HG03045 (cell line): ENCODE measurements at regions not wholly inside any gene's neighbourhood (a gene's known extent, or its start where the extent isn't known, plus 50 kb on each side); places are given as distances from the start of the nearest gene placed in this dataset.
A peak's percentile ranks its signal among the peaks of the same experiment; 100 is the strongest.

Experiments
- ATAC-seq: cut with Tn5 transposase; IDR thresholded peaks from one replicate; pipeline ENCODE4 v1.9.1; 2021; ENCODE audit warnings: mild to moderate bottlenecking, moderate library complexity; ENCODE audit not compliant: unreplicated experiment

DNA sequence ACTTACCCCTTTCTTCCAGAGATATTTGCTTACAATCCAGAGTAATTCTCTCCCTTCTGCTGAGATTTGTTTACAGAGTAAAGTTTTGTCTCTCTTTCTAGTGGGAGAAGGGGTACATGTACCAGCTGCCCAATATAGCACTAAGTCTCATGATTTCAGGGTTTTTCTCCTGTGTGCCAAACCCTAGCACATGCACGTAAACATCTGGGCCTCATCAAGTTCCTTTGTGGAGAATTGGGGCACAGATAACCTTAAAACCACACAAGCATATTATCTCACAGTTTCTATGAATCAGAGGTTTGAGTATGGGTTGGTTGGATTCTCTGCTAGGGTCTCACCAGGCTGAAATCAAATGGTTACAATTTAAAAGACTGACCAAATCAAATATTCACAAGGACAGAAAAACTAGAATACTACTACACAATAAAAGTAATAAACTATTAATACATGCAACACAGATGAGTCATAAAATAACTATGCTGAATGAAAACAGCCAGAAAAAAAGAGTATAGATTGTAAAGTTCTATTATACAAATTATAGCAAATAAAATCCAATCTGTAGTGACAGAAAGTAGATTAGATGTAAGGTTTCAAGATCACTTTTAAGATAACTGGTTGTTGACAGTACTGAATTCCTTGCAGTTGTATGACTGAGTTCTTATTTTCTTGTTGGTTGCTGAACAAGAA is 347.4 kb upstream of the PTBP2 start:
- ATAC-seq: no peak

DNA sequence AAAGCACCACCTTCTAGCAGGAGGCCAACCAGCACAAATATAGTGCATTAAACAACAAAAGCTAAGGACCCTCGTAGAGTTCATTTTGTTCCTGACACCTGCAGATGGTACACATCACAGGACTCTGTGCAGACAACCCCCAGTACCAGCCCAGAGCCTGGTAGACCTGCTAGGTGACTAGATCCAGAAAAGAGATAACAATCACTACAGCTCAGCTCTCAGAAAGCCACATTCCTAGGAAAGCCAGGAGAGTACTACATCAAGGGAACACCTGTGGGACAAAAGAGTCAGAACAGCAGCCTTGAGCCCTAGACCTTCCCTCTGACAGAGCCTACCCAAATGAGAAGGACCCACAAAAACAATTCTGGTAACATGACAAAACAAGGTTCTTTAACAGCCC is 344.7 kb upstream of the PTBP2 start:
- ATAC-seq: no peak

DNA sequence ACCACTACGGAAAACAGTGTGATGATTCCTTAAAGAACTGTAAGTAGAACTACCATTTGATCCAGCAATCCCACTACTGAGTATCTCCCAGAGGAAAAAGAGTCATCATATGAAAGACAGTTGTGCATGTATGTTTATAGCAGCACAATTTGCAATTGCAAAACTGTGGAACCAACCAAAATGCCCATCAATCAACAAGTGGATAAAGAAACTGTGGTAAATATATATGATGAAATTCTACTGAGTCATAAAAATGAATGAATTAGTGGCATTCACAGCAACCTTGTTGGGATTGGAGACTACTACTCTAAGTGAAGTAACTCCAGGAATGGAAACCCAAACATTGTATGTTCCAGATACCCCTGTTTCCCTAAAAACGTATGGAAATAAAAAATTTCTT is 337.0 kb upstream of the PTBP2 start:
- no peak for ATAC-seq

GRCh38 chr1:96387785-96388184 is 333.8 kb upstream of the PTBP2 start:
- ATAC-seq: no peak

- ATAC-seq: no peak
Observed at GRCh38 chr1:96388421-96389310, 332.9 kb upstream of the PTBP2 start.

DNA sequence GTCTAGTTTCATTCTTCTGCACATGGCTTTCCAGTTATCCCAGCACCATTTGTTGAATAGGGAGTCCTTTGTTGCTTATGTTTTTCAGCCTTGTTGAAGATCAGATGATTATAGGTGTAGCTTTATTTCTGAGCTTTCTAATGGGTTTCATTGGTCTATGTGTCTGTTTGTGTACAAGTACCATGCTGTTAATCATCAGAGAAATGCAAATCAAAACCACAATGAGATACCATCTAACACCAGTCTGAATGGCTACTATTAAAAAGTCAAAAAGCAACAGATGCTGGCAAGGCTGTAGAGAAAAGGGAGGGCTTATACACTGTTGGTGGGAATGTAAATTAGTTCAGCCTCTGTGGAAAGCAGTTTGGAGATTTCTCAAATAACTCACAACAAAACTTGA is 321.5 kb upstream of the PTBP2 start:
- no peak for ATAC-seq

GRCh38 chr1:96409087-96409486 is 312.5 kb upstream of the PTBP2 start:
- no peak for ATAC-seq

DNA sequence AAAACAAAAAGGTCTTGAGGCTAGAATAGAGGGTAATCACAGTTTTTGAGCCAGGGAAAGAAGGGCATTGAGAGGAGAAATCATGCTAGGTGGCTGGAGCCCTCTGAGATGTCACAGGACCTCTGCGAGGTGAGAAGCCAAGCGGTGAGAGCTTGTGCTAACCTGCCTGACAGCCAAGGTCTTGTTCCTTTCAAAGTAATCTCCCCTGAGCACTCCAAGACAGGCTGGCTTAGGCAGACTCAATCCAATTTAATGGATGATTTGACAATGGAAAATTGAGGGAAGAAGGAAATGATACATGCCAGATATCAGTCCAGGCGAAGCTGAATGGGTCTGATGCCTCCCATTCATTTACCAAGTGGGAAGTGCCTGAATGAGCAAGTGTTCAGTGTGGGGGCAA is 311.9 kb upstream of the PTBP2 start:
- no peak for ATAC-seq

- ATAC-seq: no peak
Observed at GRCh38 chr1:96411006-96411405, 310.6 kb upstream of the PTBP2 start.

DNA sequence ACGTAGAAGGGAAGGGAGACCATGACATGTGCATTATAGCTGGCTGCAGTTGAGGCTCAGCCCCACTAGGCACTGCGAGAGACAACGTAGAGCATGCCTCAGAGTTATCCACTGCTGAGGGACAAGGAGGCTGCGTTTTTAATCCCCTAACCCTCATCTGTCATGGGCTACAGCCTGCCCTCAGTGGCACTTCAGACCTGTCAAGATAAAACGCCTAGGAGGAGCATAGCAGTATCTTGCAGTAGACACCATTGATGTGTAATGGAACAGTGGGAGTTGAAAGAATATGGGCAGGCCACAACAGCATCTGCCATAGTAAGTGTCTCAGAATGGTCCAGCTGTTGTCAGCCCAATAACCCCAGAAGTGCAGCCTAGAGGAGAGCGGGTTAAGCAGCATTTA is 307.0 kb upstream of the PTBP2 start:
- ATAC-seq: no peak

DNA sequence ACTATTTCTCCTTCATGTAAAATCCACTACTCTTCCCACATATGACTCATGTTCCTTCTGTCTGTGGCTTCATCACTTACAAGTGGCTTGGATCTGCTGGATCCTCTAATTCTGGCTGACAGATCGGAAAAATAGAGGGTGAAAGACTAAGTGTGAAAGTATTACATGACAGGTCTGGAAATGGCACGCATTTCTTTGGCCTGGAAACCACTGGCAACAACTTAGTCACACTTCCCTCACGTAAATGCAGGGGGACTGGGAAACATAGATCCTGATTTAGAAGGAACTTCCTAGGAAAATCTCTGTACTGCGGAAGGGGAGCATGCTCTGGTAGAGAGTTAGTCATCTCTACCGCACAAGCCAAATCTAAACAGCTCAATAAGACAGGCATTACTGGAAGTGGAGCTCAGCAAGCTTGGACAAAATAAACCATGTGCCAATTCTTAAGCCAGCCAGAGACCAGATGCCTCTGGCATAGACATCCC is 305.4 kb upstream of the PTBP2 start:
- no peak for ATAC-seq

DNA sequence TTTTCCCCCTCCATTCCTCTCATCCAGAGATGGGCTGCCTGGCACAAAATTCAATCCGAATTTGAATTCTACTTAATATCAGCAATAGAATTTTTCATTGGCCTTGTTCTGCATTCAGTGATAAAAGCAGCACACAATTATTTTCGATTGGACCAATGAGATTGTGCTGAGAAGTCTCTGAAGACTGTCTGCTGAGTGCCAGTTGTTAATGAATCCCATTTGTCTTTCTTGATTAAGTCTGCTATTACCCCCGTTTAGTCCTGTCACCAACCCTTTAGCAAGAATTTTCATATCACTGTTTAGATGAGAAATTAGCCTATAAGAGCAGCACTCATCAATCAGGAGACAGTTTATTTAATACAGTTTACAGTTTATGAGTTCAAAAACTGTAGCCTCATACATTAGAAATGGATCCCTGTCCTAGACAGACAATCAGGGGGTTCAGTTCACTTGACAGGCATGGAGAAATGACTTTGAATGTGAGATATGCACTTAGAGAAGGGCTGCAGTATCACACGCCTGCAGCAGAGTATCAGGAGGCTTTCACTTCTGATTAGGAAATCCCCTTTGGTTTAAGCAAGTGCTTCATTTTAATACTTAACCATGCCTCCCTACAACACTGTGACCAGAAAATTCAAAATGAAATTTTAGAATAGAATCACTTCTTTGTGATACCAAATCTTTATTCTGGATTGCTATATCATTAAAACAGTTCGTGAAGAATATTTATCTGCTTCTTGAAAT is 304.7 kb upstream of the PTBP2 start:
- ATAC-seq: peak; percentile 92

- ATAC-seq: no peak
Observed at GRCh38 chr1:96418969-96419368, 302.6 kb upstream of the PTBP2 start.

- no peak for ATAC-seq
Observed at GRCh38 chr1:96424877-96425276, 296.7 kb upstream of the PTBP2 start.

DNA sequence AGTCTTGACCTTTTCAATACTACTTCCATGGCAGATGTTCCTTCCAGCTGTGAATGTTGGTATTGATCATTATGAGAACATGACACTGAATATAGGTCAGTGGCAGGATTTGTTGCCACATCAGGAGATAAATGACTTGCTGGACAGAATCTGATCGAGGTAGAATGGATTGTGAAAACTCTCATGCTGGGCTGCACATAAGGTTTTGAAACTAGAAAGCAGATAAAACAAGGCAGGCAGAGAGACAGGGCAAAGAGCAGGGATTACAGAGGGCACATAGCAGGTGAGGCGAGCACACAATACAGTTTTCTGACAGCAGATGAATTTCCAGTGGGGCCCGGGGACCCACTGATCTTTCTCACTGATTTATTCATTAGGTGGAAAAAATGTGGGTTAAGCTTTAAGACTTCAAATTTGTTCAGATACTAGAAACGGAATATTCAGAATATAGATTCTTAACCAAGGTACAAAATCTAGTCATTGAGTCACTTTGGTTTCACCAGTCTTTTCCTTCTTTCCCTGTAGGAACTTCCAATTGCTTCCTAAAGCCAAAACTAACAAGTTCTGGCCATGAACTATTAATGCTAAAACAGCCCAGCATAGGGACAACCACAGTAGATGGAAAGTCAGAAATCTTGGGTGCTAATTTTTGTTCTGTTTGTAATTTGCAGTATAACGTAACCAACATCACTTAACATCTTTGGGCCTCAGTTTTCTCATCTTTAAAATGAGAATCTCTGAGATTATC is 296.0 kb upstream of the PTBP2 start:
- ATAC-seq: no peak

GRCh38 chr1:96427616-96428015 is 294.0 kb upstream of the PTBP2 start:
- no peak for ATAC-seq

GRCh38 chr1:96445302-96445701 is 276.3 kb upstream of the PTBP2 start:
- ATAC-seq: no peak

DNA sequence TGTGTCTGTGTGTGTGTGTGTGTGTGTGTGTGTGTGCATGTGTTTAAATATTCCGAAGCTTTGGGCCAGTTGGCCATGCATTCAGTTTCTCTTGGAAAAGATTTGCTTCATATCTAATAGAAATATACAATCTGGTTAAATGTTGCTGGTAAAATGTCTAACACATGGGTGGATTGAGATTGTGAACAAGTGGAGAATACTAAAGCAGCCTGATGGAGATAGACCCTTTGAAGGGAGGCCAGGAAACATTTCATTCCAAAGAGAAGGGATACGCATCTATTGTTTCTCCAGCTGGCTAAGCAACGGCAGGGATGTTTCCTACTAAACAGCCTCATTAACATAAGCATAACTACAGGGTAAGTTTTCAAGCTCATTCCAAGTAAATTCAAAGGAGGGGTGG is 257.5 kb upstream of the PTBP2 start:
- no peak for ATAC-seq

DNA sequence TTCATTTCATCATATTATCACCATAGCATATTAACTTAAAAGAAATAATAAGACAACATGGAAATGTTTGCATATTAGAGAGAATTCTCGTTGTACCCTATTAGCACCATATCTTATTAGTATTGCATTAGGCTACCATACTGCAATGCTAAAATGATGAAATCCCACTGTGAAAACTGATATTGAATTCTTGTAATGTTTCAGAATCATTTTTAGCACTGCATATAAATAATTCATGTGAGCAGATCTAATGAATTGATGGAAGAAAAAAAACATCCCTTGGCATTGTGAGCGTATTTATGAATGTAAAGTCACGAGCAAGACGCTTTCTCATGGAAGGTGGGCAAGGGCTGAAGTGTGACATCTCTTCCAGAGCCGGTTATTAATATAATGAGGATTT is 257.1 kb upstream of the PTBP2 start:
- ATAC-seq: no peak

DNA sequence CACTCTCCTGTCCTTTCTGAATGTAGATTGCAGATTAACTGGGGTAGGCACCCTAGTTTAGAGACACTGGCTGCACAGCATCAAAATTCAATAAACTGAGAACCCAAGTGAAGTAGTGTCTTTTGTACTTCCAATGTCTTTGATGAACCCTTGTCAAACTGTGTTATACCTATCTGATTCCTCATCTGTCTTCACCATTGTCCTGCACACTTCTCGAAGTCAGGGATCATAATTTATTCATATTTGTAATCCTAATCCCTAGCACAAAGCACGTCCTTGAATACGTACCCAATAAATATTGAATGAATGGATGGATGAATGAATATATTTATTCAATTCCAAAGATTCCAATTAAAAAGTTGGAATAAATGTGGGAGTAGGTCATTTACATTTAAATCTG is 256.6 kb upstream of the PTBP2 start:
- no peak for ATAC-seq

DNA sequence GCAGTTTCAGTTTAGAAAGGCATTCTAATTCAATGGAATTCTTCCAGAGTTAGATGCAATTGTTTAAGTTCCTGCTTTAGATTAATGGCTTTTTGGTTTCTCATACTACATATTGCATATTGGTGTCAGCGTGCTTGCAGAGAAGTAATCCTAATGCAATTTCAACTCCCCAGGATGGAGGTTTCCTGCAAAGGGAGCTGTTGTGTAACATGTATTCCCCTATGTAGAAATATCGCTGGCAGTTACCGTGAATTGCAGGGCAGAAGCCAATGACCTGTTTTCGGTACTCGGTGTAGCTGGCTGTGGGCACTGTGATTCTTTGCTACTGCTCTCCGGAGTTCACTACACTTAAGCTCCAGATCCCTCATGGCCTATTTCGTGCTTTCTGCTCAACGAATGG is 256.1 kb upstream of the PTBP2 start:
- no peak for ATAC-seq
